HUES6 (cell line): ENCODE measurements at regions not wholly inside any gene's neighbourhood (a gene's known extent, or its start where the extent isn't known, plus 50 kb on each side); places are given as distances from the start of the nearest gene placed in this dataset.

Source experiments
- H3K27ac ChIP-seq: 2 replicates; pipeline ENCODE4 v1.7.0; 2013; ENCODE audit warnings: low read depth, mild to moderate bottlenecking, low read length, inconsistent platforms
- H3K27me3 ChIP-seq: 2 replicates; pipeline ENCODE4 v1.6.1; 2013; ENCODE audit warnings: low read length; ENCODE audit not compliant: control insufficient read depth, insufficient read depth
- H3K36me3 ChIP-seq: 2 replicates; pipeline ENCODE4 v1.6.1; 2013; ENCODE audit warnings: low read length; ENCODE audit not compliant: control insufficient read depth, insufficient read depth
- H3K4me1 ChIP-seq: 2 replicates; pipeline ENCODE4 v1.6.1; 2013; ENCODE audit warnings: low read length; ENCODE audit not compliant: control insufficient read depth, insufficient read depth
- H3K4me3 ChIP-seq: 2 replicates; pipeline ENCODE4 v1.5.1; 2013; ENCODE audit warnings: low read depth, low read length
- H3K9ac ChIP-seq: one replicate; pipeline ENCODE4 v1.6.1; 2013; ENCODE audit warnings: mild to moderate bottlenecking, low read length
- H3K9me3 ChIP-seq: 2 replicates; pipeline ENCODE4 v1.6.1; 2013; ENCODE audit warnings: low read depth, low read length; ENCODE audit not compliant: control insufficient read depth, insufficient read depth

- no peaks in the 10 kb centered on the region; the same call in 1 of the 2 replicates for H3K4me1 ChIP-seq
- H3K27ac ChIP-seq: no peak overlapping the region
- H3K9ac ChIP-seq: no peak overlapping the region
- H3K36me3 ChIP-seq: no peaks in the 10 kb centered on the region
- no peaks in the 10 kb centered on the region for H3K9me3 ChIP-seq
- H3K4me3 ChIP-seq: no peak overlapping the region
- no peaks in the 10 kb centered on the region for H3K27me3 ChIP-seq
These were observed 1321.5 kb upstream of the CELF4 start for GRCh38 chr18:38886861-38887670.

DNA sequence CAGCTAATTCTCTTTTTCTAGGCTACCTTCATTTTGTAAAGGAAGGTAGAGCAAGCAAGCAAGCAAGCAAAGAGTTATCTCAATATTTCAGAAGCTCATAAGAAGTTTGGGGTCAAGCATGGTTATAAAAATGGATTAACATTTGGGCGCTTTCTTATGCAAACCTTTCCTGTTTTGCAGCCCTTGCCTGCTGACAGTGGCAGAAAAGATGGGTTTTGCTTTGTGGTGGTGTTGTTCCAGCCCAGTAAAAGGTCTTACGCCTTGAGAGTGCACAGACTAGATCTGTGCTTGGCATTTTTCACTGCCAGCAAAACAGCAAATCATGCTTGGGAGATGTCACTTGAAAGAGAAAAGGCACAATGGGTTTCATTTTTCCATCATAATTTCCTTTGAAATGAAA, 1320.6 kb upstream of the CELF4 start:
- Histone ChIP-seq H3K4me1 (no peaks in the 10 kb centered on the region; the same call in 1 of the 2 replicates), H3K36me3 (no peaks in the 10 kb centered on the region), H3K9me3 (no peaks in the 10 kb centered on the region), H3K4me3 (no peak overlapping the region), H3K27me3 (no peaks in the 10 kb centered on the region), H3K27ac (no peak overlapping the region), H3K9ac (no peak overlapping the region)

DNA sequence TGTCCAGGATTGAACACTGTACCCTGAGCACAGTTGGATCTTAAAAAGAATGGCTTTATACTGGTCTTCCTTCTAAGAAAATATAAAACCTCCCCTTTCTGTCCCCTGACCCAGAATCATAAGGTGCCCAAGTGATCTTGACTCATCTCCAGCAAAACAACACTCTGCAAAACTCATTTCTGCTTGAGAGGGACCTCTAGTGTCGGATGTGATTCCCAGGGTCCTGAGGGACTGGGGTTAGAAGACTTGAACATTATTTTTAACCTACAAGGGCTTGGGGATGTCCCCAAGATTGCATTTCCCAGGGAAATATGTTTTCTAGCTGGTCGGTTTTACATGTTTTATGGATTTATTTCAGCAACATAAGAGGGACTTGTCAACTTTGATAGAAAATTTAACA, 1318.5 kb upstream of the CELF4 start:
- H3K9ac ChIP-seq: no peak overlapping the region
- H3K4me1 ChIP-seq: peaks cover 6% of the 10 kb centered on the region; the same call in 1 of the 2 replicates
- H3K27me3 ChIP-seq: no peaks in the 10 kb centered on the region
- no peaks in the 10 kb centered on the region for H3K9me3 ChIP-seq
- no peak overlapping the region for H3K4me3 ChIP-seq
- no peak overlapping the region for H3K27ac ChIP-seq
- H3K36me3 ChIP-seq: no peaks in the 10 kb centered on the region

- H3K4me1 ChIP-seq: peaks cover 6% of the 10 kb centered on the region; the same call in 1 of the 2 replicates
- H3K4me3 ChIP-seq: no peak overlapping the region
- no peak overlapping the region for H3K27ac ChIP-seq
- H3K36me3 ChIP-seq: no peaks in the 10 kb centered on the region
- H3K27me3 ChIP-seq: no peaks in the 10 kb centered on the region
- H3K9me3 ChIP-seq: no peaks in the 10 kb centered on the region
- H3K9ac ChIP-seq: no peak overlapping the region
These were observed 1317.5 kb upstream of the CELF4 start for GRCh38 chr18:38883111-38883510.

GRCh38 chr18:38879871-38880270, 1314.3 kb upstream of the CELF4 start:
- no peak overlapping the region for H3K9ac ChIP-seq
- no peak overlapping the region for H3K4me3 ChIP-seq
- no peaks in the 10 kb centered on the region for H3K9me3 ChIP-seq

DNA sequence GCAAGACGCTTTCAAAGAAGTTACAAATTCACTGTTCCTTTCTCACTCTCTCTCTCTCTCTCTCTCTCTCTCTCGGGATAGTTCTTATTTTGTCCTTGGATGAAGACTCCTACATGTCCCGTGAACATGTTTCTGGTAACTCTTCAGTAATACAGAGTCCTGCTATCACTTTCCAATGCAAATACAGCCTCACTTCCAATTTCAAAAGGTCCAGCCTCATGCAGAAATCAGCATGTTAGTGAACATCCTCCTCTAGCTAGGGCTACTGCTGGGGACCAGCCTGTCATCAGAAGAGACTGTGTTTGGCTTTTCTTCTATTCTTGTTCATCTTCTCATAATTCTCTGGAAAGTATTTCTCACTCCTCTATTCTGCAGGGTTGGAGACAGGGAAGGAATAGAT, 1306.7 kb upstream of the CELF4 start:
- Histone ChIP-seq H3K27ac (no peak overlapping the region), H3K36me3 (no peaks in the 10 kb centered on the region), H3K4me1 (no peaks in the 10 kb centered on the region), H3K9me3 (no peaks in the 10 kb centered on the region), H3K27me3 (no peaks in the 10 kb centered on the region), H3K9ac (no peak overlapping the region), H3K4me3 (no peak overlapping the region)

More at GRCh38 chr18:38879871-38880270, 1314.3 kb upstream of the CELF4 start:
- peaks cover 6% of the 10 kb centered on the region; the same call in 1 of the 2 replicates for H3K4me1 ChIP-seq
- H3K27me3 ChIP-seq: no peaks in the 10 kb centered on the region
- no peaks in the 10 kb centered on the region for H3K36me3 ChIP-seq
- no peak overlapping the region for H3K27ac ChIP-seq

- Histone ChIP-seq H3K36me3 (no peaks in the 10 kb centered on the region), H3K4me1 (no peaks in the 10 kb centered on the region), H3K9ac (no peak overlapping the region), H3K9me3 (no peaks in the 10 kb centered on the region), H3K4me3 (no peak overlapping the region), H3K27me3 (no peaks in the 10 kb centered on the region), H3K27ac (no peak overlapping the region)
These were observed 1303.2 kb upstream of the CELF4 start for GRCh38 chr18:38868757-38869156.

- no peaks in the 10 kb centered on the region for H3K36me3 ChIP-seq
- no peaks in the 10 kb centered on the region for H3K9me3 ChIP-seq
- H3K4me1 ChIP-seq: no peaks in the 10 kb centered on the region
- H3K27ac ChIP-seq: no peak overlapping the region
- H3K27me3 ChIP-seq: no peaks in the 10 kb centered on the region
- H3K4me3 ChIP-seq: no peak overlapping the region
- no peak overlapping the region for H3K9ac ChIP-seq
These were observed 1302.1 kb upstream of the CELF4 start for GRCh38 chr18:38867680-38868079.

GRCh38 chr18:38851526-38851925, 1285.9 kb upstream of the CELF4 start:
- no peak overlapping the region for H3K9ac ChIP-seq
- H3K4me1 ChIP-seq: no peaks in the 10 kb centered on the region
- no peaks in the 10 kb centered on the region for H3K36me3 ChIP-seq

DNA sequence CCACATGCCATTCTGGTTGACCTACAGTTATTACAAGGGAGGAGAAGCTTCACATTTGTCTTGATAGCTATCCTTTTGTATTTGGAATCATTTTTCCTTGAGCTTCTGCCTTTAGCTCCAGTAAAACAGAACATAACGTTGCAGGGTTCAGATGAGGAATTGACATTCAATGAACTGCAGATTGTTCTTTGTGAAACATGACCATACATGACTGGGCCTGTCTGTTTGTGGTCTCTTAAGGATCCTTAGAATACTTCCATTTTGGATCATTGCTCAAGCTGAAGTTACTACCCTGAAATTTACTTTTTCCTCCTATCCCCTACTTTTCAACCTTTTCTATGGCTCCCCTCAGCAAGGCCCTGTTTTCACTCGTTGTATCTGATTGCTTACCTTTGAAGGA, 1281.7 kb upstream of the CELF4 start:
- H3K4me1 ChIP-seq: no peaks in the 10 kb centered on the region
- H3K9ac ChIP-seq: no peak overlapping the region
- no peaks in the 10 kb centered on the region for H3K36me3 ChIP-seq
- no peaks in the 10 kb centered on the region for H3K27me3 ChIP-seq
- no peak overlapping the region for H3K27ac ChIP-seq
- no peak overlapping the region for H3K4me3 ChIP-seq
- H3K9me3 ChIP-seq: no peaks in the 10 kb centered on the region

More at GRCh38 chr18:38851526-38851925, 1285.9 kb upstream of the CELF4 start:
- Histone ChIP-seq H3K27me3 (no peaks in the 10 kb centered on the region), H3K9me3 (peaks cover 6% of the 10 kb centered on the region; the same call in 1 of the 2 replicates), H3K4me3 (no peak overlapping the region), H3K27ac (no peak overlapping the region)

DNA sequence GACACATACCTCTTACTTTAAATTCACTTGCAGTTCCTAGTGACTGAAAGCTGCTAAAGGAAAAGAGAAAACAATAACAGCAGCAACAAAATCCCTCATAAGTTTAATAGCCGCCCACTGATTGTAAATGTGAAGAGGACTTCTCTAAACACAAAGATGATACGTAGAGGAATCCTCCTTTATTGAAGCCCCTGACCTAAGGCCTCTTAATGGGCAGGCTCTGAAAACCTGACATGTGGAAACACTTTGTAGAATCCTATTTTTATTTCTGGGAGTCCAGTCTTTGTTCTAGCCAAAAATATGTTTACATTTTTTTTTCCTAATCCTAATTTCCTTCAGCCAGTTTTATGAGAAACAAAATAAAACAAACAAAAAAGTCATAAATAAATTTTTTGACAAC, 1277.7 kb upstream of the CELF4 start:
- Histone ChIP-seq H3K27ac (no peak overlapping the region), H3K36me3 (no peaks in the 10 kb centered on the region), H3K9me3 (no peaks in the 10 kb centered on the region), H3K9ac (no peak overlapping the region), H3K4me1 (no peaks in the 10 kb centered on the region), H3K27me3 (no peaks in the 10 kb centered on the region), H3K4me3 (no peak overlapping the region)
